C4-2B (cell line): ENCODE measurements at regions not wholly inside any gene's neighbourhood (a gene's known extent, or its start where the extent isn't known, plus 50 kb on each side); places are given as distances from the start of the nearest gene placed in this dataset.

Source experiments
- ZFX ChIP-seq: fragments of 450-650 bp; IDR thresholded peaks from 2 replicates; pipeline ENCODE4 v1.6.1; 2017
- TF ChIP-seq, protein P1 (sequence below): fragments of 450-650 bp; conservative IDR thresholded peaks from 2 replicates; pipeline ENCODE4 v1.5.1; 2017; ENCODE audit warnings: mild to moderate bottlenecking

DNA sequence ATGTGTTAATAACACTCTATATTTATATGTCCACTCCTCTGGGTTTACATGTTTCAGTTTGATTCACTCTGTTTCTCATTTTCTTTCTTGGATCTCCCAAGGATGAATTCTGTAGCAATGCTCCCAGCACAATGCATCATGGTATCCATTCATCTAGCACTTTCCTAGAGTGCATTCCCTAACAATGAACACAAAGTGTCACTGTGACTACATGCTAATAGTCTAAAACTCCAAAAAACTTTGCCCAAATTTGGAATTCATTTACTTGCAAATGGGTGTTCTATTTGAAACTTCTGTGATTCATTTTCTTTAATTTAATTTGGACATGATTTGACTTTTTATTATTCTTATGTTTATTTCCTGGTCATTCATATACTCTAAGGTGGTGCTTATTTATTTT, 286.3 kb downstream of the POU4F1 start:
- TF ChIP-seq, protein P1, sequence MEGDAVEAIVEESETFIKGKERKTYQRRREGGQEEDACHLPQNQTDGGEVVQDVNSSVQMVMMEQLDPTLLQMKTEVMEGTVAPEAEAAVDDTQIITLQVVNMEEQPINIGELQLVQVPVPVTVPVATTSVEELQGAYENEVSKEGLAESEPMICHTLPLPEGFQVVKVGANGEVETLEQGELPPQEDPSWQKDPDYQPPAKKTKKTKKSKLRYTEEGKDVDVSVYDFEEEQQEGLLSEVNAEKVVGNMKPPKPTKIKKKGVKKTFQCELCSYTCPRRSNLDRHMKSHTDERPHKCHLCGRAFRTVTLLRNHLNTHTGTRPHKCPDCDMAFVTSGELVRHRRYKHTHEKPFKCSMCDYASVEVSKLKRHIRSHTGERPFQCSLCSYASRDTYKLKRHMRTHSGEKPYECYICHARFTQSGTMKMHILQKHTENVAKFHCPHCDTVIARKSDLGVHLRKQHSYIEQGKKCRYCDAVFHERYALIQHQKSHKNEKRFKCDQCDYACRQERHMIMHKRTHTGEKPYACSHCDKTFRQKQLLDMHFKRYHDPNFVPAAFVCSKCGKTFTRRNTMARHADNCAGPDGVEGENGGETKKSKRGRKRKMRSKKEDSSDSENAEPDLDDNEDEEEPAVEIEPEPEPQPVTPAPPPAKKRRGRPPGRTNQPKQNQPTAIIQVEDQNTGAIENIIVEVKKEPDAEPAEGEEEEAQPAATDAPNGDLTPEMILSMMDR = peak; percentile 54
- TF ChIP-seq ZFX = no peak
